Heart left ventricle (tissue), 13 donors: ENCODE measurements at regions not wholly inside any gene's neighbourhood (a gene's known extent, or its start where the extent isn't known, plus 50 kb on each side); places are given as distances from the start of the nearest gene placed in this dataset.

Source experiments
- CTCF ChIP-seq, 12 donors: fragments of 200-600 bp; sonication (generic) in 4 of 12; IDR thresholded peaks; one replicate each; pipeline versions ENCODE4 v1.5.0 to v1.8.0; 2018 to 2022; ENCODE audit warnings: antibody characterized with exemption in 12 of 12, mild to moderate bottlenecking in 5 of 12
- POLR2A ChIP-seq, 2 donors: fragments of 450-650 bp; IDR thresholded peaks; one replicate each; pipeline ENCODE4 v1.6.1; 2017; ENCODE audit warnings: antibody characterized with exemption in 2 of 2, mild to moderate bottlenecking in 2 of 2, moderate library complexity in 2 of 2
- donor health status: ischemic (EF 13 %, LVEDD 7.1; RV severe dilation, severe dysfunction).
- donor health status: DM: no; HTN: yes; CAD: no.
- donor health status: DM: no; HTN: no; CAD: no.
- donor health status: ischemic (EF 25% LVEDD 6.9; RV normal size, moderate dysfunction).
- donor health status: ischemic (EF 25% LVEDD 5.7; RV mildly dilated, moderate dysfunction).
- donor health status: ischemic (EF 35%, LVEDD 5.7; RV mildly dilated, moderate dysfunction).
- donor health status: nonischemic (EF 11% LVEDD 7.7; RV severe dilation, severe dysfunction).
- donor health status: DM: yes; HTN: yes; CAD: no.
- donor health status: PGD.
- donor health status: ischemic (EF 29% LVEDD 5.4; RV normal size, mild dysfunction).
- donor health status: nonischemic (EF 23%, LVEDD 6.1; RV moderate dilation, normal function).

DNA sequence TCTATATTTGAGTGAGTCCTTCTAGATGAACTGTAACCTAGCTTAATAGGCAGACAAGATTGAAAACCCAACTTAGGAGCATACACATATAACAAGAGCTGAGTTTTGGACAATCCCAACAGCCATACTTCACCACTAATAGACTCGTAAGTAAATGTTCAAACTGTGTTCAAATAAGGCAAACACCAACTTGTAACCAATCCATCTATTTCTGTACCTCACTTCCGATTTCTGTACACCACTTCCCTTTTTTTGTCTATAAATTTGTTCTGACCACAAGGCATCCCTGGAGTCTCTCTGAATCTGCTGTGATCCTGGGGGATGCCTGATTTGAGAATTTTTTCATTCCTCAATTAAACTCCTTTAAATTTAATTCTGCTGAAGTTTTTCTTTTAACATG lies 1149.1 kb upstream of the NRXN1 start:
- TF ChIP-seq CTCF (IDR thresholded peaks at IDR 0.05), result no peak
- no peak for TF ChIP-seq POLR2A (IDR thresholded peaks at IDR 0.05)
